ENCODE measurements at regions not wholly inside any gene's neighbourhood (a gene's known extent, or its start where the extent isn't known, plus 50 kb on each side); places are given as distances from the start of the nearest gene placed in this dataset.
"Not testable (repeated sequence)": the region's sequence is repeated elsewhere in the genome, so short reads cannot be mapped to it uniquely, and the experiment has no call there.

DNA sequence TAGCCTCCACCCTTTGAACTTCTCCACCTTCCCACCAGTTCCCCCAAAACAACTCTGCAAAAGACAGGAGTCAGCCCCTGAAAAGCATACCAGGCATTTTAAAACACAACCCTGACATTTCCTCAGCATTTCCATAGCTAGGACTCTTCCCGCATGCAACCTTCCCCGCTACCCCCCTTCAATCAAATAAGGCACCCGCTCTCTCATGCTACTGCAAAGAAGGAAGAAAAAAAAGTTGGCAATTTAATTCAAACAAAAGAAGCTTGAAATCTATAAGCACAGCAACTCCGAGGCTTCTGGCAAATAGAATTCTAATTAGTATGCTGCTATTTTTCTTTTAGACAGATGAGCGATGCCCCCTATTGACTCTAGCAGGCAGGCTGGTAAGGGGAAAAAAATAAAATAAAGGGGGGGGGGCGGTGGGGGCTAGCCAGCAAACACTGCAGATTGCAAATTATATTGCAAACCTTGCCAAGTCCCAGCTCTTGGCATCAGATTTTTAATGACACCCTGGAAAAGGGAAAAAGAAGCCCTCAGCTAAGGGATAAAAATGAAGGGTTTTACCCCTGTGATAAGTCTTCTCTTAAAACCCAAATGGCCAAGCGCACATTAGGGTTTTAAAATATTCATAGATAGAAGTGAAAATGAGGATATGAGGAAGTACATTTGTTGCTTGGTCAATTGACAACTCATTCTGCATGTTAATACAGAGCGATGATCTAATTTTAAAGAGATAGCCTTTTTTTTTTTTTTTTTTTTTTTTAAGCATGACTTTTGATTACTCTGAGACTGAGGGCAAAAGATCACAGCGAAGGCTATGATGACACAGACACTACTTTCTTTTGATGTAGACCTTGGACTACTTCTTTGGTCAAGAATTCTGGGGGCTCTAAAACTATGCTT, 255.2 kb downstream of the NR2F2 start:
- no peak for DNase-seq

- DNase-seq, result no peak
These were observed 256.4 kb downstream of the NR2F2 start for GRCh38 chr15:96586901-96587300.

DNA sequence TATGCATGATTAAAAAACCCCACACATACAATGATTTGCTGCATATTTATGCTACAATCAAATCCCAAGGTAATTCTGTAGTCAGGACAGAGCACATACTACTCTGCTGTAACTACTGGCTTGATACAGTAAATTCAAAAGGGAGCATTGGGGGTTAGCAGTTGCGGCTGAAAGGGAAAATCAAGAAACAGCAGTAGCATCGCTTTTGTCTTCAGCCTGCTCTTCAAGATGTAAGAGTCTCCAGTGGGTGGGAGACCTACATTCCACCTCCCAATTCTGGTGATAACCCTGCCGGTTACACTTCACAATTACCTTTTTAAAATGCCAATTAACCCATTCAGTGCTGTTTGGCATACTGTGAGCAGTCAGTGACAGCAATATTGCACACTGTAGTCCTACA, 259.4 kb downstream of the NR2F2 start:
- DNase-seq, result no peak

DNA sequence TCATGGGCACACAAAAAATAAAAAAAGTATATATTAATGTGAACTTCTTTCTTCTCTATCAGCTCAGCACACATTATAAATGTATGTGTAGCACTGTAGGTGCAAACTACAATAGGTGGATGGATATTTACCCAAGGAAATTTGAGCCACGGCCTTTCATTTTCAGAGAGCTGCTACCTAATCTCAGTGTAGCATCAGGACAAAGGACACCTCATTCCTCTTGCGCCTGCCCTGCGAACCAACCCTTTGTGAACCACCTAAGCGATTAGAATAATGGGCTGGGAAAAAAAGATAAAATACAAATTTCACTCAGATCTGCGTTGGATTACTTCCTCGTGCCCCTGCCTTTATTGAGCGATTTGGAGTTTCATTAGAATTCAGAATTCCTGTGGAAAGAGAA, 263.2 kb downstream of the NR2F2 start:
- no peak for DNase-seq

- no peak for DNase-seq
These were observed 265.5 kb downstream of the NR2F2 start for GRCh38 chr15:96595951-96596350.

GRCh38 chr15:96598514-96598913, 268.0 kb downstream of the NR2F2 start:
- no peak for DNase-seq

GRCh38 chr15:96599268-96599667, 268.8 kb downstream of the NR2F2 start:
- no peak for DNase-seq

DNA sequence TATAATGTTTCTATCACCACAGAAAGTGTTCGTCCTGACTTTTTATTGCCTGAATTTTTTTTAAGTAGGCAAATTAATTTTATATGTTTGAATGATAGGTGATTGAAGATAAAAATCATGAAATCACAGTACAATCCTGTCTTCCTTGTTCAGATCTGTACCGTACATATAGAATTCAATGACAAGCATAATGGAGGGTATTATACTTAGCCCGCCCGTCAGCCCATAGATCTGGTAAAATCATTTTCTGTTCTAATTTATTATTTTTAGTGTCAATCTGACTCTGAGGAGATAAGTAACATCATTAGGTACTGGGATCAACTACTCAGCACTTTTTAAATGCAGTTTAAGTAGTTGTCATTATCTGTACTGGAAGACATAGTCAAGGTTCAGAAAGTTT, 269.9 kb downstream of the NR2F2 start:
- no peak for DNase-seq

- no peak for DNase-seq
These were observed 276.1 kb downstream of the NR2F2 start for GRCh38 chr15:96606617-96607016.

DNA sequence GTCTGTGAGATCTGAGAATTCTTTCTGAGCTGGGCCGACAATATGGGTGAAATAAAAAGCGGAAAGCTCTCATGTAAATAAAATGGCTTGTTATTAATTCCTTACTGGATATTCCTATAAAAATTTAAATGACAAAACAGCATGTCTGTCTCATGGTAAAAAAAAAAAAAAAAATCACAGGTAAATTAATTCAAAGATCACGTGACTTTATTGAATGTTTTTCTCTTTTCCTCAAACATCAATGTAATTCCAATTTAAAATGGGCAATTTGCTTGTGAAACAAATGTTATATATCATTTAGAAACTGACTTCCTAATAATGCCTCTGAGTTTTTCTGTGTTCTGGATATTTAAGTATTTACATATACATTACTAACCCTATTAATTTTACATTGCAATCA, 280.3 kb downstream of the NR2F2 start:
- no peak for DNase-seq

DNA sequence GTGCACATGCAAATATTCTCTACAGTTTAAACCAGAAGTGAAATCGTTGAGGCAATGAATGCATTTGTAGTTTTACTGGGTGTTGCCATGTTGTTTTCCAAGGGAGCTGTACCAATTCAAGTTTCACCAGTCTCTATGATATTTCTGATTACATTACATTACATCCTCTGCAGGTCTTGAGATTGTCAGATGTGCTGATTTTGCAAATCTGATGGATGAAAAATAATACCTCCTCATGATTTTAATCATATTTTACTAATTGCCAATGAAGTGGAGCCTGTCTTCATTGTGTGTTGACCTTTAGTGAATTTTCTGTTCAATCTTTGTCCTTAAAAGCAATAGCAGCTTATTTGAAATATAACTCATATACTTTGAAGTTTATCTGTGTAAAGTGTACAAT, 282.4 kb downstream of the NR2F2 start:
- DNase-seq, result no peak

DNA sequence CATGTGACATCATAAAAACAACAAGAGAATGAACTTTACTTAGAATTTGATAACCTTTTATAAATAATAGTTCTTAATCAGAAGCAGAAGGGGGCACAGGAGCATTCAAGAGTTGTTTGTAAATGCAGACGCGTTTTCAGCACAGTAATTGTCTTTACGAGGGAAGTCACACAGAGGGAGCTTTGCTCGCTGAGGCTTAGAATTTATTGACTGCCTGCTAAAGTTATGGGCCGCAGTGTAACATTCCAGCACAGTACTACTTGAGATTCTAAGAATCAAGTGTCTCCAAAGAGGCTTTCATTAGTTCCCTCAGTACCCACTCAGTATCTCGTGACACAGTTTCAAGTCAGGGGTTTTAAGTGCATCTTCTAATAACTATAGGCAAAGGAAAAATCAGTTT, 288.7 kb downstream of the NR2F2 start:
- DNase-seq, result no peak

GRCh38 chr15:96622714-96623113, 292.2 kb downstream of the NR2F2 start:
- DNase-seq, result no peak

DNA sequence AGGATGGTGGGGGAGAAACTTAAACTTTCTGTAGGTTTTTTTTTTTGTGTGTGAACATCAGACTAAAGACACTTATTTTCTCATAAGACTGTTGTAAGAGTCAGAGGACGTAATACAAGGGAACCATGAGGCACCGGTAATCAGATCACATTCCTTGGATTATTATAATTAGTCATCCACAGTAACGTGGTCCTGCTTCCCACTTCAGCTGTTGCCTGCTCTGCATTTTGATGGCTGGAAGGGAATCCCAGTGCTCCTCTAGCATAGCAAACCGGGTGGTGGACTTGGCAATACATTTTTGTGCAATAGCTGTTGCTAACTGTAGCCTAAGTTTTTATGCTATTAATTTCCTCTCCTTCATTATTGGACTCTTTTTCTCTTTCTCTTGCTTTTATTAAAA, 294.8 kb downstream of the NR2F2 start:
- DNase-seq, result no peak

DNA sequence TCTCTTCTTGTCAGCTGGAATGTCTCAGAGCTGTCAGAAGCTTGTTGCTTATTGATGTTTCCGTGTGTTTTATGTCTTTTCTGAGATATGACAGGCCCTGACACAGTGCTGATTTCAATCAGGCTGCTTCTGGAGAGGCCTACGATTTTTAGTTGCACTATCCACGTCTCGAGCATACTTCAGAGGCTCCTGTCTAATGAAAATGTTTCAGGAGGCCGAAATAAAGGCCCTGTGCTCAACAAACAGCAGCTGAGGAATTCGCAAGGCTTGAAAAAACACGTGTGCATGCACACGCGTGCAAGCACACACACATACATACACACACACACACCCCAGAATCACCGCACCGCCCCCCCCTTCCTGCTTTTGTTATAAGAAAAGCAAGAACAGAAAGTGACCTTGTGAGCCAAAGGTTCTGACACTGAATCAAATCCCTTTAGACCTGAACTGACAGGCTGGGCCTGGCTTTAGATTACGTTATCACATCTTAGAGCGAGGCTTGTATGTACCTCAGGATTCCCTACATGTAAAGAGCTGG, 296.6 kb downstream of the NR2F2 start:
- DNase-seq, result no peak

GRCh38 chr15:96629511-96629910, 299.0 kb downstream of the NR2F2 start:
- DNase-seq, result no peak

DNA sequence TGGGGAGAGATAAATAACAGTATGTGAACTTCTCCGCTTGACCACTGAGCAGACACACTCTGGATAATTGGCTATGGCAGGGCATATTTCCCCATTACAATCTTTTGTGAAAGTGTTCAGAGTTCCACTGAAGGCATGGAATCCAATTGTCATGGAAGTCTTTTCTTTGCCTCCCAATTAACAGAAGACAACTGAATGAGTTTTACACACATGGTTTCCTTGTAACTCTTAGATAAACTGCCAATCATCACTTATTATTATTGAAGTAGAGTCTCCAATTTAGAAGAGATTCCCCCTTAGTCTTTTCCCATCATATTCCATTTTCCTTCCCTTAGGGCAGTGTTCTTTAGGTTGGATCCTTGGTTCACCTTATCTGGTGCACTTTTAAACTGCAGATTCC, 308.3 kb downstream of the NR2F2 start:
- DNase-seq, result no peak

DNA sequence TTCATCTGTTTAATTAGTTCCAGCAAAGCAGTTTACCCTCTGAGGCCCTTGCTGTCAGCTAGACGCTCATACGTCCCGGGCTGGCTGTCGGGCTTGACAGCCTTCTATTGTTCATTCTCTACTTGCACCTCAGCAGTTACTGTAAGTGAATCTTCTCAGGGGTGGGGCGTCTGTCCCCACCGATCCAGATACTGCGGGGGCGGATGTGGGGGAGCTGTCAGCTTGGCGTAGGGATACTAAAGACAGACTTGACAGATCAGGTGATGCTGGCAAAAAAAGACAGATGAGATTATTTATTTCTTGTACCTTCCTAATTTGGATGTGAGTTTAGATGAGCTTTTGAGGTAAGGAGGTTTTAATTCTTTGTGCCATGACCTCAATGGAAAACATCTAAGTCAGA, 315.3 kb downstream of the NR2F2 start:
- no peak for DNase-seq

DNA sequence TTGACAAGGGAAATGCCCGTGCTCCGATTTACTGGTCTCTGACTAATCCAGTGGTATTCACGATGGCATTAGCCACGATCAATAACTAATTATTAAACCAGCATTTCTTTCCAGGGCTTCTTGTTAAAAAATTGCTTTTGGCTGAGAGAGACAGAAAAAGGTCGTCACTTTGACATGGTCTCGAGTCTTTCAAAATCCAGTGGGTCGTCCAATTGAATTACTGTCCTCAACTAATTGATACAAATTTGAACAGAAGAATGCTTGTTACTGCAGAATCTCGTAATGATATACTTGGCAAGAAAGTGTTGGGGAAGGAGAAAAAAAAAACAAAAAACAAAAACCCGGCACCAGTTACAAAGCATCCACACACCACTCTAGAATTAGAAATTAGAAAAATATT, 318.4 kb downstream of the NR2F2 start:
- DNase-seq, result no peak

DNA sequence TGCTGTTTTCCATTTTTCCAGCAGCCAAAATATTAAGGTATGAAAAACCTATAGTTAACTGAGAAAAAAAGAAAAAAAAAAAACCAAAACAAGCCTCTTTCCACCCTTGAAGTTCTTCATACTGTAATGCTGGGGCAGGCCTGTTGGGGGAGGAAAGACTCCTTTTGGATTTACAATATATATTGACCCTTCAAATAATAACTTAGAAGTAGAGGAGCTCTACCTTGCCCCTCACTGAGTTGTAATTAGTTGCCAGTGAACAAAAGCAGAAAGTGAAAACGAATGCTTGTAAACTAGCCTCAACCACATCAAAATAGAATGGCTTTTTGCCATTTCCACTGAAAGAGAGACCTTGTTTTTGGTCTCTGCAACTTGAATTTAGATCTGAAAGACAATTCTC, 326.6 kb downstream of the NR2F2 start:
- no peak for DNase-seq

GRCh38 chr15:96666979-96667378, 336.5 kb downstream of the NR2F2 start:
- not testable (repeated sequence) for DNase-seq

DNA sequence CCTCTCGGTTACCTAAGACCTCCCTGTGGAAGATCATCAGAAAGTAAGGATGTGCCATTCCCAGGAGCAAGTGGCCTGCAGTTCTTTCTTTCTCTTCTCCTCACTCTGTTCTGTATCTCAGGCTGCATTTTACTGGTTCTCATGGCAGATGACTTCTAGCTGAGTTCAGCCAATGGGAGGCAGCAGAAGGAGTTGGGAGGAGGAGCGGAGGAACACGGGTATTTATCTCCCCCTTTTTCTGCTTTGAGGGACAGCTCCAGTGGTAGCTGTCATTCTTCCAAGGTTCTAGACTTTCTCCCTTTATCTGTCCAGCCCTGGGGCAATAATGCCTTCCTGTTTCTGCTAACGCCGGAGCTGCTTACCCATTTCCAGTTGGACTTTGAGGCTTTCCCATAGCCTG, 339.9 kb downstream of the NR2F2 start:
- DNase-seq, result no peak

DNA sequence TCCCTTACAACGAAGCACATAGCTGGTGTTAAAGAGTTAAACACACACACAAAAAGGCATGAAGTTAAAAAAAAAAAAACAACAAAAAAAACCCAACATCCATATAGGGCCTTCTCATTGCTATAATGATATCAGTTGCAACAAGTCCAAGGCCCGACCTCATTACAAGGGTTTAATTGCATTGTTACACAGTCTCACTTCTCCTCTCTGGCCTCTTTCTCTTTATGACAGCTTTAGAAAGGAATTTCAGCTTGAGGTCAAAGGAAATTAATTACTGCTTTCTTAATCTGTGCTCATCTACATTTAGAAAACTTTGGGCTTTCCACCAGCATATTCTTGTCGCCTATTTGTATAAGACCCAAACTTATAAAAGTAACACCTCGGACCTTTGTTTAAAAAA, 342.1 kb downstream of the NR2F2 start:
- no peak for DNase-seq

- DNase-seq, result no peak
These were observed 347.9 kb downstream of the NR2F2 start for GRCh38 chr15:96678386-96678785.

All from NCI-H187 treated with DMSO at 0.1 percent for 48 hours (cell line).